Anterior cingulate cortex (tissue), 58 donors: ENCODE measurements at regions not wholly inside any gene's neighbourhood (a gene's known extent, or its start where the extent isn't known, plus 50 kb on each side); places are given as distances from the start of the nearest gene placed in this dataset.
"Not testable (repeated sequence)": the region's sequence is repeated elsewhere in the genome, so short reads cannot be mapped to it uniquely, and the experiment has no call there.

ENCODE experiments used
- DNase-seq, 58 donors: peaks; one replicate each; lab custom pipeline; 2025; lab: John Stamatoyannopoulos, UW

DNA sequence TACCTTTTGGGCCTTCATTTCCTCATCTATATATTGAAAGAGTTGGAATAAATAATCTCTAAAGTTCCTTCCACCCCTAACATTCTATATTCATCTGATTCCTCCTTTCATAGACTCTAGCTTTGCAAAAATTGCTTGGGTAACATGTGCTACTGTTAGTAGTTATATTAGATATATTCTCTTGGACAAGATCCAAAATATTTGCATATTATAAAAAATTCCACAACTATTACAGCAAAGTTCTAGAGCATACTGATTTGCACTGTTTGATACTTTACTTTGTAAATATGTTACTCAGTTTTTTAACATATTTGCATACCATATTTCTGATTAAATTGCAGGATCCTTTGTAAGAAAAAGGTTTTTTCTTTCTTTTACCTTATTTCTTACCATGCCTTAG lies 95.9 kb upstream of the UBE2E2 start:
- no peak for DNase-seq

DNA sequence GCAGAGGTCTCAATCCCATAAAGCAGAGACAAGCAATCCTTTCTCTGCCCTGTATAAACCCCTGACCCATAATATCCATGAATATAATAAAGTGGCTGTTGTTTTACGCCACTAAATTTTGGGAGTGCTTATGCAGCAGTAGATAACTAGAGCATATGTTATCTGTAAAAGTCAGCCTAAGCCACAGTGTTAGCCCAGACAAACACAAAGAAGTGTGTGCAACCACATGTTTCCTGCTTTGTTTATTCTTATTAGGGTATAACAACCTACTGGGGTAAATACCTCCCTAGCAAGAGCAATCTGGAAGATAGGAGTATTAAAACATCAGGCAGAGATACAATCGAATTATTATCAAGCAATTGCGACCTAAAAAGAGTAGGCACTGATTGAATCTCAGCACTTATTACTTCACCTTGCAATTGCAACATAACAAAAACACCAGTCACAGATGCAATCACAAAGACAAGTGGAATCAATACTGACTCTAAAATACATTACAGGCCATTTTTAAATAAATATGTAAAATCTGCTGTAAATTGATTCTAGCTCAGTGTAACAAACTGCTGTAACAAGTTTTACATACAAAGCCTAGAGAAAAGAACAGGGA lies 94.6 kb upstream of the UBE2E2 start:
- DNase-seq = no peak

DNA sequence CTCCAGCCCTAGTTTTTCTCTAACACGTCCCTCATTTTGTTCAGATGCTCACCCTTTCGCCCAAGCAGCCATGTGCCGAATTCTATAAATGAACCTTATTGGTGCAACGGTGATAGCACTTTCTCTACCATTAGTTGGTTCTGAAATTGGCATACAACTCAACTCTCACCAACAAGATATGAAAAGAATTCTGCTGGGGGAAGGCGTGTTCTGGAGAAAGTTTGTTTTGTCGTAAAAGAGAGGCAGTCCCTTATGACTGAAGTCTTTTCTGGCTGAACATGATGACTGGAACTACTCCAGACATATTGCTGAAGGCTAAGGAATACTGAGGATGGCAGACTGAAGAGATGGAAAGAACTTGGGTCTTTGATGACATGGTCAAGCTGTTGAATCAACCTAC lies 91.8 kb upstream of the UBE2E2 start:
- DNase-seq = no peak

DNA sequence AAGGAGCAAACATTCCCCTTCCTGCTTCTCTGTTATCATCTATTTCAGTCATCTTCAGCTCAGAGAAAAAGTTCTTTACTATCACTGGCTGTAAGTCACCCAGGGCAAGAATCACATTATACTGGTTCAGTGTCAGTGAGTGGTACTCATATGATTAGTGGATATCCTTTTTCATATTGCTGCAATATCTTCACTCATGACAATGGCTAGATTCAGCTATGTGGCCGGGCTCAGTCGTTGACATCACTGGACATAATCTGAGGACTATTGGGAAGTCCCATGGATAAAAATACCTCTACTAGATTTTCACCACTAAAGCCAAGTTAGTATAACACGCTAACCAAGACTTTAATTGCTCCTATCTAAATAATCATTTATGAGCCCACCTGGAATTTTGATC lies 91.3 kb upstream of the UBE2E2 start:
- DNase-seq = no peak

DNA sequence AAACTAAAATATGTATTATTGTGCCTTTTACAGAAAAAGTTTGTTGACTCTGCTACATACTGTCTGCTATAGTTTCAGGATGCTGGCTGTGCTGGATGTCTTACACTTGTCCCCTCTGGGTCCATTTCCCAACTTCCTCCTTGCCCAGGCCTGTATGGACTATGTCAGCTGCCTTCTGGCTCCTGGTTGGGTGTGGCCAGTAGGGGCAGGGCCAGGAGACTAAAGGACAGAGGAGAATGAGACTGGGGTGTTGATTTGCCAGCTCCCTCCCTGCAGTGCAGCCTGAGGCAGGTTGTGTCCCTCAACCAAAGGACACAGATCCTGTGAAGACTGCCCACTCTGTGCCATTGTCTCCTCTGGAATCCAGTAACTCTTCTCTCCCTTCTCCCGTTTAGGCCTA lies 90.6 kb upstream of the UBE2E2 start:
- no peak for DNase-seq

DNA sequence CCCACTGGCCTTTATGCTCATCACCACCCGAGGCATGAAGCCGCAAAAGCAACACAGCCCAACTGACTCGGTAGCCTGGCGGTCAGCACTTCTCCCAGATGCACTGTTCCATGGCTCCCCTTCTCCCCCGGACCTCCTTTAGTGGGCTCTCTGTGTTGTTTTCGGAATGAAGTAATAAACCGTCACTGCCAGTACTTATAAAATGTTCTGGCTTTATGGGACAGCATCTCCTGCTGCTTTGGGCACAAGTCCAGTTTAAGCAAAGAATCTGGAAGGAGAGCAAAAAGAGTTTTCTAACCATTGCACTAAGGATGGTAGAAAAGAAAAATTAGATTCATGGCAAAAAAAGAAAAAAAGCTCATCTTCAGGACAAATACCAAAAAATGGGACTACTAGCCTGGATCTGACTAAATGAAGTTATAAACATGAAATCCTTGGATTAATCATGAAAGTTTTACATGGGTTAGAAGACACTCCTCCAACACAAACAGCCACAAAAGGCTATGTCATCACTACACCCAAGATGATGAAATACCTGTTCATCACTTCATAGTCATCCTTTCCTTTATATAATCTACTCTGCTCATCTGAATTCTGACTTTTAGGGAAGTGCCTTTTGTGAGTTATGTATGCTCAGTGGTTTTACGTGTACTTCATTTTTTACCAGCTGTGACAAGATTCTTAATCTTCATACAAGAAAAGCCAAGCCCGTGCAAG lies 89.5 kb upstream of the UBE2E2 start:
- DNase-seq = peak in 2 of 58 donors; percentile 2

DNA sequence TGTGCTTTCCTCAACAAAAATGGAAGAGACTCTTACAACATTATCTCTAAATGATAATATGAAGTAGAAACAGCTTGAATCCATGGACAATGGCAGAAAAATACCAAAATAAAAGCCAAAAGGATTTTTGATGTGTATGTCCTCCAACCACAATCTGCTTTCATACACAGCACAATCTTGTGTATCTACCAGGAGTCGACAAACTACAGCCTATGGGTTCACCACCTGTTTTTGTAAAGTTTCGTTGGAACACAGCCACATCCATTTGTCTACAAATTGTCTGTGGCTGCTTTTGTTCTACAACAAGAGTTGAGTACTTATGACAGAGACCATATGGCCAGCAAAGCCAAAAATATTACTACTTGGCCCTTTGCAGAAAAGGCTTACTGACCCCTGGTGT lies 88.7 kb upstream of the UBE2E2 start:
- DNase-seq = no peak

DNA sequence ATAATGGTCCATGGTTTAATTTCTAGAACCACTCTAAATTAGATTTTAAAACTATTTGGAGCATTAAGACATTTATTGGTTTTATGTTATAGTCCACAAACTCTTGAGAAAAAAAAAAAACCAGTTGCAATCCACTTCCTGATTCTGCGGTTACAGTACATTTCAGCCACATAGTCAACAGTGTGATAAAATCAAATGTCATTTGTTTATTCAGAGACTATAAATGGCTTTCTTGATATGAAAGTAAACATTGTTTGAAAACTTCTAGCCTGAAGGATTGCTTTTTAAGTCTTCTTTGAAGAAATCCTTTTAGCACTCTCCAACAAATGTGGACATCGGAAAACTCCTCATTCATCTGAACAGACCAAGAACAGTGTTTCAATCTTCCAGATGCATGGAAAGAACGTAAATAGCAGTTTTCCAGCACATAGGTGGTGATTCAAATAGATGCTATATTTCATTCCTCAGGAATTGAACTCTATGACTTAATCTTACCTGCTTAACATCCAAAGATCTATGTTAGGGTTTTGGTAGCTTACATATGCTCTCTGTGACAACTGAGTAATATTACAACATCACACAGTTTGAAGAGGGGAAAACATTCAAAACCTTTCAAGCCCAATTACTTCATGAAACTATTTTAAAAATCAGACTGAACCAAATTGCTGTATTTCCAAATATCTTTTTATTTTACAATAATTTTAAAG lies 87.8 kb upstream of the UBE2E2 start:
- DNase-seq = no peak

DNA sequence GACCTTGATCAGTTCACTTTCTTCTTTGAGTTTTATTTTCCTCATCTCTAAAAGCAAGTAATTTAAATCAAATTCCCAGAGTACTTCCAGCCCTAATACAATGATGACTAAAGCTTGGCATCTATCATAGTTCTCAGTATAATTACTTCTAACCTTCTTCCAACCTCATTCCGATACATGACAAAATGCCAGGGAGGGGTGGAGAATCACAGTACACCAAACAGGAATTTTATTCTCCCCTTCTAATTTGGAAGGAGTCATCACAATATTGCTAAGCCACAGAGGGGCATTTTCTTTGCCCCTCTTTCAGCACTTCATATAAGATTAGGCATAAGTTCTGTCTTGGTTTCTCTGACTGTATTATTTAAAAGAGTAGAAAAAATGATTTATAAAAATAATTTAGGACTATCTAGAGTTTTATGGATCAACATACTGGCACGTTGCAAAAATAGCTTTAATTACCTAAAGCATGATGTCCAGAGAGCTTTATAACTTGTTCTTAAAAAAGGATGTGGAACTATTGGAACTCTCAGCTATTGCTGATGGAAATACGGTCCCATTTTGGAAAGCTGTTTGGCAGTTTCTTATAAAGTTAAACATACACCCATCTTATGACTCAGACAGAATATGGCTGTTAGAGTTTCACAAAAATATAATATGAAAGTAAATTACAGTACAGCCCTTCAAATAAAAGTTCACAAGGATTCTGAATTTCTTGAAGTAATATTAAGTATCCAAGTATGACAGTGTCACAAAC lies 86.9 kb upstream of the UBE2E2 start:
- DNase-seq = no peak

DNA sequence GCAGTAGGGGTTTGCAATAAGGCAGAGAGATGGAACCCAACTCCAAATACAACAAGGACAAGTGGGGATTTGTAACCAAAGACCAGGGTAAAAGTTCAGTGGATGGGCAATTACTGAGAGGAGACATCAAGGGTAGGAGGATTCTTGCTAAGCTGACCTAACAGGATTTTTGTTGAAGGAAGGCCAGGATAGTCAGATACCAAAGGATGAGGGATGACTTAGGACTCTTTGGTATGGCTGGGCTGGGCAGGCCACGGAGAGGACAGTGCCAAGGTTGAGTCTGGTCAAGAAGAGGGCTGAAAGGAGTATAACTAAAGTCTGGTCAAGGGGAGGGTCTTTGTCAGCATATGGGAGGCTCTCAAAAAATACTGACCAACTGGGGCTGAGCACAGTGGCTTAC lies 85.3 kb upstream of the UBE2E2 start:
- no peak for DNase-seq

DNA sequence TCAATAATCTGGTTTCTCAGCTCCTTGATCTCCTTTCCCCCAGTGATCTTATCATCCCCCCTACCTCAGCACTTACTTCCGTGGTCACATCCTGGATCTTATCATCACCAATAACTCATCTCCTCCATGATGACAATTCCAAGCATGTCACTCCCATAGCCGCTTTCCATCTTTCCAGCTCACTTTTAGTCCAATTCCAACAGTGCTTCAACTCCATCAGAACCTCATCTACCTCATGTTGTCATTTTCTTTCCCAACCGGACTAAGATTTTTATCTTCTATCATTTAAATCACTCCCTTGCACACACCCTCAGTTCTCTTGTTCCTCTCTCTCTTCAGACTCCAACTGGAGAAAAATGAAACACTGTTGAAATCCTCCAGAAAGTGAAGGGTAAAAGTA lies 75.9 kb upstream of the UBE2E2 start:
- DNase-seq = no peak

DNA sequence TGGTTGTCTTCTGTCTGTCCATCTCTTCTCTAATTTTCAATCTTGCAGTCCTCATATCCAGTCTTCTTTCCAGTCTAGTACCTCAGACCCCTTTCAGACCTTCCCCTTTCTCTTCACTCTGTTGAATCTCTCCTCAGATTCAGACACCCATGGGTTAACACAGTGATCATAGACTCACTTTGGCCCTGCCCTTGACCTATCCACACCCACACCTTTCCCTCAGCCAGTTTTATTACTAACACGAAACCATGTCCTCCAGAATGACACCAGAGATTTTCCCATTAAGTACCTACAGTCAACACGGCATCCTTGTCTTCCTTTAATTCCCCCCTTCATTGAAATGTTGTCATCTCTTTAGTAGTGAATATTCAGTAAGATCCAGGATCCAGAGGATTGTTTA lies 74.5 kb upstream of the UBE2E2 start:
- no peak for DNase-seq

DNA sequence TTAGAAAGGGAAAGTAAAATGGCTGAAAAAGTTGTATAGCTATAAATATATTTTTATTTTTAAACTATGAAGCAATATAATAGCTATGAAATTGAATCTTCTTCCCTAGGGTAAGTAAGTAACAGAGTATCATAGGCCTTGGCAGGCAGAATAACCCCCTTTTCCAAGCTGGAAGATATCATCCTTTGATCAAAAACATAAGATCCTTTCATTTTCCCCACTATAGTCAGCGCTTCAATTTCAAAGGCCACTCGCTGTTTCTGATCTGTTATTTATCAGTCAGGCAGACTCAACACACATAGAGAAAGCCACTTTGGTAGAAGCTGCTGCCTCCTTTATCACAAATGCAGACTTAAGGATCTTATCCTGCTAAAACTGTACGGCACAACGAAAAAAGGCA lies 74.0 kb upstream of the UBE2E2 start:
- no peak for DNase-seq

DNA sequence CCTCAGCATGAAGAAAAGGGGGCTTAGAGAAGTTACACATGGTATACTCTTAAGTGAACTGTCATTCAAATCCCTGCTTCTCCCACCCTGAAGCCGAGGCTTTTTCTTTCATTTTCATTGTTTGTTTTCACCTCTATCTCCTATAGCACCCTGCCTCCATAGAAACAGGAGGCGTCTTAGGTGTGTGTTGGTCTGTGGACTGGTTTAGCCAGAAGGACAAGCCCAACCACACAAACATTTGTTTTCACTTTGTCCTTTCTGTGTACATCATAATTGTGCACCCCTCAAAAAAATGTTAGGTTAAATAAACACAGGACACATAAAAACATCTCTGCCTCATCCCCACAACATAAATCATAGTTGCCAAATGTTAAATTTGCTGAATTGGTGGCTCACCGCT lies 73.3 kb upstream of the UBE2E2 start:
- DNase-seq = no peak

DNA sequence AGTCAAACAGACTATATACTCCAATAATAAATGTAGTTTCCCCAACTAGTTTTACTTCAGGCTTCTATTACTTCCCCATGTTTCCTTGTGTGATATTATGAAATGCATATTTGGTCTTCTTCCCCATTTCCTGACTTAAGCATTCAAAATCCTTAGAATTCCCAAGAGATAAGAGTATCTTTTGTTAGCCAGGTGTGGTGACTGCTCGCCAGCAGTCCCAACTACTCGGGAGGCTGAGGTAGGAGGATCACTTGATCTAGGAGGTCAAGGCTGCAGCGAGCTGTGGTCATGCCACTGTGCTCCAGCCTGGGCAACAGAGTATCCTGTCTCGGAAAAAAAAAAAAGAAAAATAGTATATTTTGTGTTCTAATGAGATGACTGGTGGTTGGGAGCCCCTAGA lies 72.7 kb upstream of the UBE2E2 start:
- no peak for DNase-seq

DNA sequence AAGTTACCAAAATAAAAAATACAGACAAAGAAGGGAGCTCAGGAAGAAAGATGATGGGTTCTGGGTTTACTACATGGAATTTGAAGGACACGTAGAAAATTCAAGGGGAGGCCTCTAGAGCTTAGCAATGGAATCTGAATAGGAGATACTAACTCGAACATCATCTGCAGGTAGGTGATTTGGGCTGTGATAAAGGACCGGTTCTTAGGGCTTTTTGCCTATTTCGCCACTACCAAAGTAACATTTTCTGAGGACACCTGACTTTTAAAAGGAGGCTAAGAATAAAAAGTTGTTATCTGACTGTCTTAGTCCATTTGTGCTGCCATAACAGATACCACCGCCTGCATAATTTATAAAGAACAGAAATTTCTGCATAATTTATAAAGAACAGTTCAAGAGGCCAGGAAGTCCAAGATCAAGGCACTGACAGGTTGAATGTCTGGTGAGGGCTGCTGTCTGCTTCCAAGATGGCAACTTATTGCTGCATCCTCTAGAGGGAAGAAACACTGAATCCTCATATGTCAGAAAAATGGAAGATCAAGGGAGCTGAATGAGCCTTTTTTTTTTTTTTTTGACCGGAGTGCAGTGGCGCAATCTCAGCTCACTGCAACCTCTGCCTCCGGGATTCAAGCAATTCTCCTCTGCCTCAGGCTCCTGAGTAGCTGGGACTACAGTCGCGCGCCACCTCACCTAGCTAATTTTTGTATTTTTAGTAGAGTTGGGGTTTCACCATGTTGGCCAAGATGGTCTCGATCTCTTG lies 67.9 kb upstream of the UBE2E2 start:
- no peak for DNase-seq

DNA sequence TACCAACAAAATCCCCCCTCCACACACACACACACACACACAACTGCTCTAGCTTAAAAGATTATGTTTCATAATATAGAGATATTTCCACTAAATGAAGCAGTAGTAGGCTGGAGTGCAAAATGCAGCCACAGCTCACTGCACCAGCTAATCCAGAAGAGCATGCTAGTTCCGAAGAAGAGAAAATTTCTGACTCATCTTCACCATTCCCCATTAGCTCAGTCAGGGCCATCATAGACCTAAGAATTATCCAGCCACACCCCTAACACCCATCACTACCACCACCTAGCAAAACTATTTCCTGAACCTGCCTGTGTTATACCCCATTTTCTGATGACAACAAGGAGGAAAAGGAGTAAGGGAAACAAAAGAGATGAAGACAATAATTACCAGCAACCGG lies 67.1 kb upstream of the UBE2E2 start:
- no peak for DNase-seq

DNA sequence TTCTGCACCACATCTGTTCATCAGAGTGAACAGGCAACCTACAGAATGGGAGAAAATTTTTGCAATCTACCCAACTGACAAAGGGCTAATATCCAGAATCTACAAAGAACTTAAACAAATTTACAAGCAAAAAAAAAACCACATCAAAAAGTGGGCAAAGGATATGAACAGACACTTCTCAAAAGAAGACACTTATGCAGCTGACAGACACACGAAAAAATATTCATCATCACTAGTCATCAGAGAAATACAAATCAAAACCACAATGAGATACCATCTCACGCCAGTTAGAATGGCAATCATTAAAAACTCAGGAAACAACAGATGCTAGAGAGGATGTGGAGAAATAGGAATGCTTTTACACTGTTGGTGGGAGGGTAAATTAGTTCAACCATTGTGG lies 59.1 kb upstream of the UBE2E2 start:
- DNase-seq = not testable (repeated sequence)

DNA sequence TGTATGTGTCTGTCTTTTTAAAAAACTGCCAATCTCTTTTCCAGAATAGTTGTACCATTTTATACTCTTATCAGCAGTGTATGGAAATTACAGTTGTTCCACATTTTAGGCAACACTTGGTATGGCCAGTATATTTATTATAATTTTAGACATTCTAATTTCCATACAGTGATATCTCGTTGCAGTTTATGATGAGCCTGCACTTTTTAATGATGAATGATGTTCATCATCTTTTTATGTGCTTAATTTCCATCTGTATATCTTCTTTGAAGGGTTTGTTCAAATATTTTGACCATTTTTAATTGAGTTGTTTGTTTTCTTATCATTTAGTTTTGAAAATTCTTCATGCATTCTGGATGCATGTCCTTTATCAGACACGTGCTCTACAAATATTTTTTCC lies 57.0 kb upstream of the UBE2E2 start:
- DNase-seq = no peak

DNA sequence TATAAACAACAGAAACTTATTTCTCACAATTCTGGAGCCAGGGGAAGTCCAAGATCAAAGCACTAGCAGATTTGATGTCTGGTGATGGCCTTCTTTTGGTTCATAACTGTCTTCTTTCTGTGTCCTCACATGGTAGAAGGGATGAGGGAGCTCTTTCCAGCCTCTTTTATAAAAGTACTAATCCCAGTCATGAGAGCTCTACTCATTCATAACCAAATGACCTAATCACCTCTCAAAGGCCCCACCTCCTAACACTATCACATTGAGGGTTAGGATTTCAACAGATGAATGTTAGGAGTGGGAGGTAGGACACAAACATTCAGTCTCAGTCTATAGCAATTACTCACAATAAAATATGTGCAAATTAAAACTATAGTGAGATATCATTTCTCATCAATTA lies 50.1 kb upstream of the UBE2E2 start:
- no peak for DNase-seq
